ENCODE measurements at regions not wholly inside any gene's neighbourhood (a gene's known extent, or its start where the extent isn't known, plus 50 kb on each side); places are given as distances from the start of the nearest gene placed in this dataset.

DNA sequence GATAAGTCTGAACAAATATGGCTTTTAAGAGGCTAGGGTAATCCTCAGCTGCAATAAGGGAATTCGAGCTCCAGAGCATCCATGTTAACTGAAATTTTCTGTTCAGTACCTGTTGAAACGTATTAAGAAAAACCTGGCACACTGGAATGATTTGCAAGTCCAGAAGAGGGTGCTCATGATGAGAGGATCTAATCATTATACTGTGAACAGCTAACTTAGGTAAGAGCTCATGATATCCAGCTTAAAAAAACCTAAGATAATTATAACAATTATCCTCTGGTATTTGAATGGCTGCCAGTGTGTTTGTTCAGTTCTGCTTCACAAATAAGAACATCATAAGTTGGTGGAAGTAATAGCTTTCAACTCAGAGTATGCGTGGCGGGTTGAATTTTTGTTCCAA, 1118.3 kb upstream of the DDX18 start:
- TF ChIP-seq POLR2A (IDR thresholded peaks at IDR 0.05) = no peak
- no peak for TF ChIP-seq CTCF (IDR thresholded peaks at IDR 0.05)

Measured in lower leg skin (tissue), 3 donors.